Testis (tissue), 2 donors: ENCODE measurements at regions not wholly inside any gene's neighbourhood (a gene's known extent, or its start where the extent isn't known, plus 50 kb on each side); places are given as distances from the start of the nearest gene placed in this dataset.

ENCODE experiments used
- DNase-seq: peaks from one replicate; pipeline ENCODE4 v3.0.0-alpha.2; 2019
- H3K27ac ChIP-seq, 2 donors: fragments of 200-600 bp; sonication (generic); one replicate each; pipeline ENCODE4 v1.5.1; 2019
- H3K27me3 ChIP-seq: fragments of 200-600 bp; sonication (generic); one replicate; pipeline ENCODE4 v1.5.1; 2019
- H3K36me3 ChIP-seq: fragments of 200-600 bp; sonication (generic); one replicate; pipeline ENCODE4 v1.5.1; 2017; ENCODE audit warnings: low read depth; ENCODE audit errors: missing control alignments
- H3K4me1 ChIP-seq: fragments of 200-600 bp; sonication (generic); one replicate; pipeline ENCODE4 v1.5.1; 2019
- H3K4me3 ChIP-seq, 2 donors: fragments of 200-600 bp; sonication (generic); one replicate each; pipeline ENCODE4 v1.5.1; 2017 to 2019
- H3K9me3 ChIP-seq: fragments of 200-600 bp; sonication (generic); one replicate; pipeline ENCODE4 v1.5.1; 2017
- POLR2A ChIP-seq: fragments of 450-650 bp; IDR thresholded peaks from one replicate; pipeline ENCODE4 v1.6.1; 2017; ENCODE audit warnings: antibody characterized with exemption, mild to moderate bottlenecking, moderate library complexity
- WGBS, 2 donors: methylation state at CpG; one replicate each; pipeline ENCODE4 v1.1.5; 2018; 5-methylcytosine and 5-hydroxymethylcytosine counted together
- intact Hi-C: fragments of 100-400 bp; cut with DNase I; formaldehyde crosslinking; loops from one replicate; pipeline ENCODE4 v1.15.1; 2023; ENCODE audit warnings: low total_unique reads
- TF ChIP-seq, protein P1 (sequence below), 3 experiments: fragments of 450-650 bp in 2 of 3; fragments of 200-600 bp in 1 of 3; sonication (generic) in 1 of 3; IDR thresholded peaks; one replicate each; pipeline ENCODE4 v1.5.1; 2016 to 2019; ENCODE audit warnings: antibody characterized with exemption in 3 of 3, mild to moderate bottlenecking in 2 of 3, moderate library complexity in 1 of 3

DNA sequence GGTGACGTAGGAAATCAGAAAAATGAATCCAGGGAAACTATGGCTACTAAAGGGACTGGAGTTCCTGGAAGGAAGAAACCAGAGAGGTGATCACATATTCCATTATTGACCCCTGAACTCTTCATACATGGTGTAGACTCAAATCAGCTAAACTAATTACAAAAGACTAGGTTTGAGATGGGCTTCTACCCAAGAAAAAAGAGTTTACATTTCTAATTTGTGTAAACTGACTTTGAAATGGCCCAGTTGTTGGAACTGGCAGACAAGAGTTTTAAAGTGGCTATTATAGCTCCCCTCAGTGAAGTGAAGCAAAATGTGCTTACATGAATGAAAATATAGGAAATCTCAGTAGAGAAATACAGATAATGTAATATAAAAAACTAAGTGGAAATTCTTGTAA, 1619.4 kb upstream of the SEL1L start:
- TF ChIP-seq, protein P1, sequence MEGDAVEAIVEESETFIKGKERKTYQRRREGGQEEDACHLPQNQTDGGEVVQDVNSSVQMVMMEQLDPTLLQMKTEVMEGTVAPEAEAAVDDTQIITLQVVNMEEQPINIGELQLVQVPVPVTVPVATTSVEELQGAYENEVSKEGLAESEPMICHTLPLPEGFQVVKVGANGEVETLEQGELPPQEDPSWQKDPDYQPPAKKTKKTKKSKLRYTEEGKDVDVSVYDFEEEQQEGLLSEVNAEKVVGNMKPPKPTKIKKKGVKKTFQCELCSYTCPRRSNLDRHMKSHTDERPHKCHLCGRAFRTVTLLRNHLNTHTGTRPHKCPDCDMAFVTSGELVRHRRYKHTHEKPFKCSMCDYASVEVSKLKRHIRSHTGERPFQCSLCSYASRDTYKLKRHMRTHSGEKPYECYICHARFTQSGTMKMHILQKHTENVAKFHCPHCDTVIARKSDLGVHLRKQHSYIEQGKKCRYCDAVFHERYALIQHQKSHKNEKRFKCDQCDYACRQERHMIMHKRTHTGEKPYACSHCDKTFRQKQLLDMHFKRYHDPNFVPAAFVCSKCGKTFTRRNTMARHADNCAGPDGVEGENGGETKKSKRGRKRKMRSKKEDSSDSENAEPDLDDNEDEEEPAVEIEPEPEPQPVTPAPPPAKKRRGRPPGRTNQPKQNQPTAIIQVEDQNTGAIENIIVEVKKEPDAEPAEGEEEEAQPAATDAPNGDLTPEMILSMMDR (IDR thresholded peaks at IDR 0.05) = no peak
- no peak for TF ChIP-seq POLR2A
- no peaks in the 10 kb centered on the region for H3K4me1 ChIP-seq
- H3K4me3 ChIP-seq = no peak overlapping the region
- no peaks in the 10 kb centered on the region for H3K27me3 ChIP-seq
- 72 to 75% methylated on average over 1 of the region's 1 CpG for WGBS, 2 donors
- H3K27ac ChIP-seq = no peak overlapping the region
- intact Hi-C loops = no loop called here
- no peak for DNase-seq
- no peaks in the 10 kb centered on the region for H3K36me3 ChIP-seq
- no peaks in the 10 kb centered on the region for H3K9me3 ChIP-seq

DNA sequence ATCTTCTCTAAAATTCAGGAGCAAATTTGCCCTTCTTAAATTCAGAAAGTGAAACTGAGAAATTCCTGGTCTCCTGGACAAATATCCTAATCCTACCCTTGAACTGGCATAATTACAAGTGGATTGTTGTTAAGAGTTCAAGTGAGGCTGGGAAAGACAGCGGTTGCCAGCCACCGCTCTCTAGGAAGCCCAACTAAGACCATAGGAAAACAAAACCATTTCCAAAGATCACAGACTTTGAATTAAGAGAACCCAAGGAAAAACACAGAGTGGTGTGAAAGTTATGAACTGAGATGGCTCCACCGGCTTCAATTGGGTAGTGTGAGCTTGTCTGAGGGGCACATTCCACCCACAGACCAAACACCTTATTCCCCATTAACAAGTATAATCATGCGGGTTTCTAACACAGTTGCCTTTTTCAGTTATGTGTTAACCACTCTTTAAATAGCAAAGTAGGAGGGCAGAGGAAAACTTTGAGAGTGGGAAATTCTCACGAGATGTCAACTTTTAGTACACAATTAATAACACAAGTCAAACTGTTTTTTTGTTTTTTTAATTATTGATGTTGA, 1628.8 kb upstream of the SEL1L start:
- H3K27ac ChIP-seq = no peak overlapping the region
- TF ChIP-seq, protein P1 (IDR thresholded peaks at IDR 0.05) = no peak
- TF ChIP-seq POLR2A = no peak
- H3K9me3 ChIP-seq = no peaks in the 10 kb centered on the region
- intact Hi-C loops = no loop called here
- 87 to 90% methylated on average over 5 of the region's 5 CpGs for WGBS, 2 donors
- H3K4me1 ChIP-seq = no peaks in the 10 kb centered on the region
- H3K27me3 ChIP-seq = no peaks in the 10 kb centered on the region
- DNase-seq = no peak
- H3K36me3 ChIP-seq = no peaks in the 10 kb centered on the region
- H3K4me3 ChIP-seq = no peak overlapping the region

DNA sequence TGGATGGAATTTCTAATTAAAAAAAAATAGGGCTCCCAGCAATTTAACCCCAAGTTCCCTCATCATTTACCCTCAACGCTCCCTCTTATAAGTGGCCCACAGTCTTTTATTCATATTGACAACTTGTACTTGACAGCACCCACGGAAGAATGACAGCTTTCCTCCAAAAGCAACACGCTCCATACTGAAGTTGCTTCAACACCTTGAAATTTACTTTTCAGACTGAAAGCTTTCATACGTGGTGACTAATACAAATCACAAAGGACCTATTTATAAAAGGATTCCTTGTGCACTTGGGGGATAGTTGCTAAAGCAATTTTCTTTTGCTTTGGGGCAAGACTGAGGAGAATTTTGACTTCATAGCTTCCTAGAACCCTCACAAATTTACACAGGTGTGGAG, 1629.4 kb upstream of the SEL1L start:
- WGBS, 2 donors = 76 to 83% methylated on average over 4 of the region's 4 CpGs
- no peaks in the 10 kb centered on the region for H3K27me3 ChIP-seq
- intact Hi-C loops = no loop called here
- no peaks in the 10 kb centered on the region for H3K9me3 ChIP-seq
- DNase-seq = no peak
- TF ChIP-seq, protein P1 (IDR thresholded peaks at IDR 0.05) = no peak
- no peak for TF ChIP-seq POLR2A
- no peak overlapping the region for H3K27ac ChIP-seq
- H3K36me3 ChIP-seq = no peaks in the 10 kb centered on the region
- H3K4me1 ChIP-seq = no peaks in the 10 kb centered on the region
- H3K4me3 ChIP-seq = no peak overlapping the region

DNA sequence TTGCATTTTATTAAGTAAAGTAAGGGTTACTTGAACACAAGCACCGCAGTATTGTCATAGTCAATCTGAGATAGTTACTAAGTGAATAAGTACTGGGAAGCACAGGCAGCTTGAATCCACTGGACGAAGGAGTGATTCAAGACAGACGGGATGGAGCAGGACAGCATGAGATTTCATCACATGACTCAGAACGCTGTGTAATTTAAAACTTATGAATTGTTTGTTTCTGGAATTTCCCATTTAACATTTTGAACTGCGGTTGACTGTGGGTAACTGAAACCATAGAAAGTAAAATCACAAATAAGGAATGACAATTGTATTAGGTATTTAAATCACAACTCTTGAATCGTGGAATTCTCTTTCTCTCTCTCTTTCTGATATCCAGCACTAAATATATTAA, 1630.4 kb upstream of the SEL1L start:
- no peak overlapping the region for H3K27ac ChIP-seq
- TF ChIP-seq, protein P1 (IDR thresholded peaks at IDR 0.05) = no peak
- TF ChIP-seq POLR2A = no peak
- H3K4me1 ChIP-seq = no peaks in the 10 kb centered on the region
- no peaks in the 10 kb centered on the region for H3K27me3 ChIP-seq
- intact Hi-C loops = no loop called here
- H3K4me3 ChIP-seq = no peak overlapping the region
- DNase-seq = no peak
- no peaks in the 10 kb centered on the region for H3K9me3 ChIP-seq
- no peaks in the 10 kb centered on the region for H3K36me3 ChIP-seq
- WGBS, 2 donors = 68 to 79% methylated on average over 6 of the region's 6 CpGs

GRCh38 chr14:83164591-83164990, 1630.9 kb upstream of the SEL1L start:
- Histone ChIP-seq H3K4me1 (no peaks in the 10 kb centered on the region), H3K36me3 (no peaks in the 10 kb centered on the region), H3K9me3 (no peaks in the 10 kb centered on the region), H3K4me3 (no peak overlapping the region), H3K27me3 (no peaks in the 10 kb centered on the region), H3K27ac (no peak overlapping the region)
- DNase-seq = no peak
- WGBS, 2 donors = 38 to 56% methylated on average over 1 of the region's 1 CpG
- intact Hi-C loops = no loop called here
- TF ChIP-seq, protein P1 (IDR thresholded peaks at IDR 0.05) = no peak
- TF ChIP-seq POLR2A = no peak
